GM12878 (cell line): ENCODE measurements at regions not wholly inside any gene's neighbourhood (a gene's known extent, or its start where the extent isn't known, plus 50 kb on each side); places are given as distances from the start of the nearest gene placed in this dataset.

Experiments
- ATAC-seq: fragments of 200-7000 bp; cut with Tn5 transposase; 3 replicates; pipeline ENCODE4 v1.9.1; 2020; ENCODE audit warnings: mild to moderate bottlenecking, moderate library complexity
- BruUV-seq: library from RNA; stranded (reverse); fragments of 400-500 nt; replicated peaks from 2 replicates; lab custom pipeline; 2021; lab: Mats Ljungman, UMichigan
- CTCF ChIA-PET: fragments of 300-600 bp; sonication (Branson Sonifier 250); formaldehyde crosslinking; extraction: SDS; loops from one replicate; lab custom pipeline; 2021; ENCODE audit warnings: inconsistent platforms; lab: Yijun Ruan, JAX
- POLR2A ChIA-PET: fragments of 350-600 bp; formaldehyde crosslinking; extraction: SDS; loops from one replicate; lab custom pipeline; 2021; ENCODE audit warnings: inconsistent platforms; lab: Charles Lee
- RAD21 ChIA-PET: fragments of 300-600 bp; sonication (Branson Sonifier 250); formaldehyde crosslinking; loops from one replicate; lab custom pipeline; 2023; ENCODE audit warnings: antibody characterized with exemption; ENCODE audit not compliant: unreplicated experiment; lab: Charles Lee
- SMC1A ChIA-PET: fragments of 300-600 bp; sonication (Branson Sonifier 250); formaldehyde crosslinking; loops from one replicate; lab custom pipeline; 2023; ENCODE audit not compliant: unreplicated experiment, uncharacterized antibody; lab: Charles Lee
- DNase-seq: peaks from one replicate; pipeline ENCODE4 v3.0.0-alpha.2; 2011; ENCODE audit warnings: low read depth, low spot score
- FAIRE-seq: peaks from 3 replicates; lab custom pipeline; 2011; peaks lifted over from hg19 to GRCh38; lab: Jason Lieb, UNC
- H2AFZ ChIP-seq: 2 replicates; pipeline ENCODE4 v1.6.0; 2011; ENCODE audit warnings: low read depth, low read length, control low read depth; ENCODE audit not compliant: control insufficient read depth
- H3K27ac ChIP-seq: 2 replicates; pipeline ENCODE4 v1.5.1; 2011; ENCODE audit warnings: control low read depth; ENCODE audit not compliant: control insufficient read depth, insufficient read depth
- H3K27me3 ChIP-seq, 2 experiments: replicated peaks in 1 of 2; 2 replicates each; pipeline versions ENCODE4 v1.6.0 to v1.6.1; 2011; ENCODE audit warnings: low read length in 1 of 2; ENCODE audit not compliant: control insufficient read depth in 2 of 2, insufficient read depth in 2 of 2
- H3K36me3 ChIP-seq, 2 experiments: 2 replicates each; pipeline ENCODE4 v1.5.1; 2011; ENCODE audit warnings: low read length in 1 of 2; ENCODE audit not compliant: control insufficient read depth in 2 of 2, insufficient read depth in 2 of 2
- H3K4me1 ChIP-seq: 2 replicates; pipeline ENCODE4 v1.6.1; 2011; ENCODE audit warnings: mild to moderate bottlenecking, low read length, moderate library complexity, mixed read lengths; ENCODE audit not compliant: control insufficient read depth, insufficient read depth
- H3K4me2 ChIP-seq: 2 replicates; pipeline ENCODE4 v1.6.0; 2011; ENCODE audit warnings: control low read depth; ENCODE audit not compliant: control insufficient read depth, insufficient read depth
- H3K4me3 ChIP-seq: fragments of 200-600 bp; sonication (generic); 2 replicates; pipeline ENCODE4 v1.5.1; 2016
- H3K79me2 ChIP-seq: 2 replicates; pipeline ENCODE4 v1.6.0; 2011; ENCODE audit warnings: low read length; ENCODE audit not compliant: control insufficient read depth, insufficient read depth
- H3K9ac ChIP-seq: 2 replicates; pipeline ENCODE4 v1.8.0; 2011; ENCODE audit warnings: low read length, control low read depth, mixed read lengths; ENCODE audit not compliant: control insufficient read depth, insufficient read depth
- H3K9me3 ChIP-seq: replicated peaks from 3 replicates; pipeline ENCODE4 v1.5.1; 2011; ENCODE audit warnings: mild to moderate bottlenecking, low read length; ENCODE audit not compliant: control insufficient read depth, insufficient read depth
- H4K20me1 ChIP-seq: 2 replicates; pipeline ENCODE4 v1.6.0; 2011; ENCODE audit not compliant: control insufficient read depth, insufficient read depth
- BCL11A ChIP-seq: IDR thresholded peaks from 2 replicates; pipeline ENCODE4 v1.6.1; 2011; ENCODE audit warnings: low read depth, low read length
- BMI1 ChIP-seq: fragments of 450-650 bp; IDR thresholded peaks from 2 replicates; pipeline ENCODE4 v1.6.1; 2016; ENCODE audit warnings: mild to moderate bottlenecking, moderate library complexity, borderline replicate concordance
- DPF2 ChIP-seq: fragments of 450-650 bp; IDR thresholded peaks from 2 replicates; pipeline ENCODE4 v1.6.1; 2017; ENCODE audit warnings: mild to moderate bottlenecking
- E2F8 ChIP-seq: fragments of 450-650 bp; IDR thresholded peaks from 2 replicates; pipeline ENCODE4 v1.6.1; 2018; ENCODE audit warnings: mild to moderate bottlenecking, low read depth, moderate library complexity; ENCODE audit not compliant: partially characterized antibody
- EP300 ChIP-seq, 2 experiments: fragments of 150-350 bp in 1 of 2; IDR thresholded peaks; 2 replicates each; pipeline ENCODE4 v1.6.1; 2011 to 2012; ENCODE audit warnings: low read depth in 2 of 2, low read length in 2 of 2, borderline replicate concordance in 1 of 2, improper control_type of control experiment in 1 of 2, inconsistent platforms in 1 of 2; ENCODE audit not compliant: control insufficient read depth in 1 of 2
- HDGF ChIP-seq: fragments of 450-650 bp; IDR thresholded peaks from 2 replicates; pipeline ENCODE4 v1.6.1; 2016; ENCODE audit warnings: antibody characterized with exemption
- NR2C2 ChIP-seq: IDR thresholded peaks from 2 replicates; pipeline ENCODE4 v1.6.1; 2011; ENCODE audit warnings: borderline replicate concordance, low read depth; ENCODE audit not compliant: control insufficient read depth, insufficient read length
- SMAD5 ChIP-seq: IDR thresholded peaks from 2 replicates; pipeline ENCODE4 v1.6.1; 2016; ENCODE audit warnings: antibody characterized with exemption, low read depth
- SREBF1 ChIP-seq: IDR thresholded peaks from 2 replicates; pipeline ENCODE4 v1.6.1; 2012; ENCODE audit warnings: mild to moderate bottlenecking, low read length
- WRNIP1 ChIP-seq: IDR thresholded peaks from 2 replicates; pipeline ENCODE4 v1.6.1; 2011; ENCODE audit warnings: low read depth, low read length, improper control_type of control experiment, borderline replicate concordance
- ZNF622 ChIP-seq: fragments of 450-650 bp; IDR thresholded peaks from 2 replicates; pipeline ENCODE4 v1.6.1; 2017; ENCODE audit warnings: mild to moderate bottlenecking, inconsistent platforms
- ZZZ3 ChIP-seq: IDR thresholded peaks from 2 replicates; pipeline ENCODE4 v1.6.1; 2011; ENCODE audit warnings: low read depth; ENCODE audit not compliant: control insufficient read depth, insufficient read length
- WGBS: methylation state at CpG from one replicate; pipeline ENCODE4 v1.1.6; 2016; ENCODE audit warnings: low lambda C conversion rate; ENCODE audit not compliant: insufficient replicate concordance, insufficient coverage; ENCODE audit errors: missing lambda C conversion rate; 5-methylcytosine and 5-hydroxymethylcytosine counted together
- in situ Hi-C: fragments of 300-500 bp; cut with MboI; formaldehyde crosslinking; loops from 9 replicates; pipeline ENCODE4 v1.14.3; 2018; ENCODE audit warnings: mixed read lengths
- intact Hi-C: fragments of 100-400 bp; cut with micrococcal nuclease; formaldehyde crosslinking; loops from one replicate; pipeline ENCODE4 v1.14.2; 2022; ENCODE audit not compliant: unreplicated experiment
- TF ChIP-seq, protein P1 (sequence below): IDR thresholded peaks from 2 replicates; pipeline ENCODE4 v1.6.1; 2012; ENCODE audit warnings: low read length, inconsistent platforms
- TF ChIP-seq, protein P2 (sequence below): fragments of 450-650 bp; formaldehyde crosslinking; IDR thresholded peaks from 2 replicates; pipeline ENCODE4 v1.4.0; 2022; ENCODE audit warnings: mild to moderate bottlenecking, moderate library complexity

DNA sequence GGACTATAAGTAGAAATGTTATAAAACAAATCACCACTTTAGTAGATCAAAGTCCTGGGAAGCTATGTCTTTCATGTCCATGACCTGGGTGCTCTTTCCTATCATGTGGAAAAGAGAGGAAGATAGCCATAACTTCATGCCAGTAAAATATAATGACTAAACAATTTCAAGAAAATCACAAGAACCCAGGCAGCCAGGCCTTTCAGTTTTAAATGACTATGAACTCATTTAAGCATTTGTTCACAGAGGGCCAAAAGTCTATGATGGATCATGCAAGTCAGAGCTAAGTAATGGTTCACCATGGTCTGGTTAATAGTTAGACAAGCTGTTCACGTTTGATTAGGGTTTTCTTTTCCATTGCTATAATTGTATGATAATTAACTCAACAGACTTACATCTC, 155.8 kb downstream of the PPARGC1A start (continued):
- TF ChIP-seq E2F8 (no peak), BCL11A (no peak), DPF2 (no peak), WRNIP1 (no peak), ZNF622 (no peak)
- TF ChIP-seq, protein P1, sequence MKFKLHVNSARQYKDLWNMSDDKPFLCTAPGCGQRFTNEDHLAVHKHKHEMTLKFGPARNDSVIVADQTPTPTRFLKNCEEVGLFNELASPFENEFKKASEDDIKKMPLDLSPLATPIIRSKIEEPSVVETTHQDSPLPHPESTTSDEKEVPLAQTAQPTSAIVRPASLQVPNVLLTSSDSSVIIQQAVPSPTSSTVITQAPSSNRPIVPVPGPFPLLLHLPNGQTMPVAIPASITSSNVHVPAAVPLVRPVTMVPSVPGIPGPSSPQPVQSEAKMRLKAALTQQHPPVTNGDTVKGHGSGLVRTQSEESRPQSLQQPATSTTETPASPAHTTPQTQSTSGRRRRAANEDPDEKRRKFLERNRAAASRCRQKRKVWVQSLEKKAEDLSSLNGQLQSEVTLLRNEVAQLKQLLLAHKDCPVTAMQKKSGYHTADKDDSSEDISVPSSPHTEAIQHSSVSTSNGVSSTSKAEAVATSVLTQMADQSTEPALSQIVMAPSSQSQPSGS = no peak

GRCh38 chr4:23733476-23733875, 156.4 kb downstream of the PPARGC1A start:
- ChIA-PET RAD21 (no interaction called here), SMC1A (interaction anchor here (1.1 to 1.3 kb wide), 3 partner anchors 12 to 35 kb away, joined by 3 to 4 read pairs (median 3); no protein-coding TSS in a partner anchor), POLR2A (interaction anchor here (0.6 kb wide), 1 partner anchor 168 kb away, joined by 3 read pairs; no protein-coding TSS in a partner anchor), CTCF (interaction anchor here (1.1 kb wide), 1 partner anchor 16 kb away, joined by 3 read pairs; no protein-coding TSS in a partner anchor)
- H3K4me3 ChIP-seq = no peak overlapping the region
- in situ Hi-C loops (no loop called here), intact Hi-C loops (no loop called here)
- H3K79me2 ChIP-seq = no peaks in the 10 kb centered on the region
- H3K9ac ChIP-seq = no peak overlapping the region
- H3K27ac ChIP-seq = no peak overlapping the region
- H3K4me2 ChIP-seq = no peak overlapping the region
- H2AFZ ChIP-seq = no peak overlapping the region
- 23% methylated on average over 2 of the region's 2 CpGs for WGBS
- H3K9me3 ChIP-seq = no peaks in the 10 kb centered on the region
- ATAC-seq (no peak), DNase-seq (no peak), FAIRE-seq (no peak)
- H3K27me3 ChIP-seq = no peaks in the 10 kb centered on the region
- no peaks in the 10 kb centered on the region for H3K36me3 ChIP-seq
- no TSS peak for BruUV-seq
- H3K4me1 ChIP-seq = no peaks in the 10 kb centered on the region
- H4K20me1 ChIP-seq = no peaks in the 10 kb centered on the region
- TF ChIP-seq NR2C2 (no peak), ZZZ3 (no peak), SMAD5 (no peak), DPF2 (no peak), EP300 (IDR thresholded peaks at IDR 0.05; ENCODE audit: borderline replicate concordance in 1 of 2, control insufficient read depth in 1 of 2, low read depth in 2 of 2, low read length in 2 of 2) (no peak), HDGF (no peak), SREBF1 (no peak), BMI1 (no peak)
- TF ChIP-seq, protein P2, sequence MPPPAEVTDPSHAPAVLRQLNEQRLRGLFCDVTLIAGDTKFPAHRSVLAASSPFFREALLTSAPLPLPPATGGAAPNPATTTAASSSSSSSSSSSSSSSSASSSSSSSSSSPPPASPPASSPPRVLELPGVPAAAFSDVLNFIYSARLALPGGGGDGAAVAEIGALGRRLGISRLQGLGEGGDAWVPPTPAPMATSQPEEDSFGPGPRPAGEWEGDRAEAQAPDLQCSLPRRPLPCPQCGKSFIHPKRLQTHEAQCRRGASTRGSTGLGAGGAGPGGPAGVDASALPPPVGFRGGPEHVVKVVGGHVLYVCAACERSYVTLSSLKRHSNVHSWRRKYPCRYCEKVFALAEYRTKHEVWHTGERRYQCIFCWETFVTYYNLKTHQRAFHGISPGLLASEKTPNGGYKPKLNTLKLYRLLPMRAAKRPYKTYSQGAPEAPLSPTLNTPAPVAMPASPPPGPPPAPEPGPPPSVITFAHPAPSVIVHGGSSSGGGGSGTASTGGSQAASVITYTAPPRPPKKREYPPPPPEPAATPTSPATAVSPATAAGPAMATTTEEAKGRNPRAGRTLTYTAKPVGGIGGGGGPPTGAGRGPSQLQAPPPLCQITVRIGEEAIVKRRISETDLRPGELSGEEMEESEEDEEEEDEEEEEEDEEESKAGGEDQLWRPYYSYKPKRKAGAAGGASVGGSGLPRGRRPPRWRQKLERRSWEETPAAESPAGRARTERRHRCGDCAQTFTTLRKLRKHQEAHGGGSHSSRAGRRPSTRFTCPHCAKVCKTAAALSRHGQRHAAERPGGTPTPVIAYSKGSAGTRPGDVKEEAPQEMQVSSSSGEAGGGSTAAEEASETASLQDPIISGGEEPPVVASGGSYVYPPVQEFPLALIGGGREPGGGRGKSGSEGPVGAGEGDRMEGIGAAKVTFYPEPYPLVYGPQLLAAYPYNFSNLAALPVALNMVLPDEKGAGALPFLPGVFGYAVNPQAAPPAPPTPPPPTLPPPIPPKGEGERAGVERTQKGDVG = no peak
